GM12891 (cell line): ENCODE measurements at regions not wholly inside any gene's neighbourhood (a gene's known extent, or its start where the extent isn't known, plus 50 kb on each side); places are given as distances from the start of the nearest gene placed in this dataset.

Experiments used
- DNase-seq: peaks from one replicate; pipeline ENCODE4 v3.0.0; 2011; ENCODE audit warnings: low spot score; ENCODE audit not compliant: insufficient read length
- FAIRE-seq: peaks from 2 replicates; lab custom pipeline; 2011; peaks lifted over from hg19 to GRCh38; lab: Jason Lieb, UNC
- PAX5 ChIP-seq: IDR thresholded peaks from 2 replicates; pipeline ENCODE4 v1.6.1; 2011; ENCODE audit warnings: low read length, moderate library complexity, mild to moderate bottlenecking; ENCODE audit not compliant: insufficient read depth, severe bottlenecking
- POLR2A ChIP-seq: IDR thresholded peaks from 2 replicates; pipeline ENCODE4 v1.6.1; 2011; ENCODE audit warnings: low read depth, low read length, control low read depth
- POLR2AphosphoS5 ChIP-seq: IDR thresholded peaks from 2 replicates; pipeline ENCODE4 v1.6.1; 2011; ENCODE audit warnings: low read depth, low read length, control low read depth
- POU2F2 ChIP-seq: IDR thresholded peaks from 2 replicates; pipeline ENCODE4 v1.6.1; 2011; ENCODE audit warnings: low read depth, mild to moderate bottlenecking, control low read depth, low read length, moderate library complexity
- SPI1 ChIP-seq: IDR thresholded peaks from 2 replicates; pipeline ENCODE4 v1.6.1; 2011; ENCODE audit warnings: low read depth, low read length, control low read depth
- TAF1 ChIP-seq: IDR thresholded peaks from 2 replicates; pipeline ENCODE4 v1.6.1; 2011; ENCODE audit warnings: low read depth, low read length, control low read depth

GRCh38 chr5:38745836-38746732, 99.7 kb upstream of the OSMR start:
- no peak for TF ChIP-seq SPI1

GRCh38 chr5:38749861-38750260, 96.0 kb upstream of the OSMR start:
- DNase-seq (no peak), FAIRE-seq (no peak)
- TF ChIP-seq POLR2A: no peak
- TF ChIP-seq POU2F2: no peak
- no peak for TF ChIP-seq POLR2AphosphoS5
- no peak for TF ChIP-seq SPI1
- TF ChIP-seq TAF1: no peak
- TF ChIP-seq PAX5: no peak

More at GRCh38 chr5:38745836-38746732, 99.7 kb upstream of the OSMR start:
- no peak for DNase-seq
- FAIRE-seq: no peak

DNA sequence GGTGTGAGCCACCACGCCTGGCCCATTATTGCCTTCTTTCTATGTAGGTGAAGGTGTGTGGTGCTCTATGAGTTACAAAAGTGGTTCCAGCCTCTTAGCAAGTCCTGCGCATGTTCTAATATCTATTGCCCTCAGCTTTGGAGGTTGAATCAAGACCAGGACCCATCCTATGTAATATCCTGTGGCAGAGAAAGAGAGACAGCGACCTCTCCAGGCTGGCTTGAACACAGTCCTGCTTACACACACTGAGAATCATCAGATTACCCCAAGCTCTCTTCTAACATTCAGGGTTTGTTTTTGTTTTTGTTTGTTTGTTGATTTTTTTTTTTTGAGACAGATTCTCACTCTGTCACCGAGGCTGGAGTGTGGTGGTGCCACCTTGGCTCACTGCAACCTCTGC, 94.7 kb upstream of the OSMR start:
- TF ChIP-seq TAF1: no peak
- TF ChIP-seq SPI1: no peak
- no peak for TF ChIP-seq POLR2AphosphoS5
- no peak for TF ChIP-seq POLR2A
- TF ChIP-seq POU2F2: no peak
- no peak for TF ChIP-seq PAX5
- no peak for DNase-seq
- FAIRE-seq: no peak

DNA sequence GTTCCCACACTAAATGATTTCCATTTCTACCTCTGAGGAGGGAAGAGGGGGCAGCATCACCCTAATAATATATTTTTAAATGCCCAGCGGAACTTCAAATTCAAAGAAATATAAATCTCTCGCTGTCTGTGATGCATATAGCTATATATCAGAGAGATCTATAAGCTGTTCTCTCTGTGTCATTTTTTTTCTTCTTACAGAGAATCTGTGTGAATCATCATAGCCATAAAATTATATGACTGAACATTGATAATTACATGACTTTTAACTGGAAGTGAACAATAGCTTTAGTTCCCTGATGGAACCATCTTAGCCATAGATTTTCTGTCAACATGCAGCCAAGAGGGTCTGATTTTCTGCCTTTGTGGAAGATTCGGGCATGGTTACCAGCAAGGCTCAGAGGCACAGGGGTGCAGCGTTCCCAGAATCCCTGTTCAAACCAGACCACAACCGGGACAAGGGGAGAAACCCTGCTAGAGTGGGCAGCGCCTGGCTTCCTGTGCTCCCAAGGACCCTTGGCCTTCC, 93.7 kb upstream of the OSMR start:
- no peak for DNase-seq
- FAIRE-seq: no peak

GRCh38 chr5:38752622-38753021, 93.2 kb upstream of the OSMR start:
- DNase-seq: no peak
- no peak for FAIRE-seq
- TF ChIP-seq SPI1 (no peak), POLR2AphosphoS5 (no peak), PAX5 (no peak), POLR2A (no peak), TAF1 (no peak), POU2F2 (no peak)

More for the DNA sequence above, 93.7 kb upstream of the OSMR start:
- TF ChIP-seq PAX5: no peak
- TF ChIP-seq POLR2A: no peak
- TF ChIP-seq POU2F2: no peak
- TF ChIP-seq POLR2AphosphoS5: no peak
- no peak for TF ChIP-seq SPI1
- no peak for TF ChIP-seq TAF1

- DNase-seq (no peak), FAIRE-seq (no peak)
- no peak for TF ChIP-seq POLR2A
- TF ChIP-seq SPI1: no peak
- TF ChIP-seq POU2F2: no peak
- no peak for TF ChIP-seq POLR2AphosphoS5
- no peak for TF ChIP-seq PAX5
- TF ChIP-seq TAF1: no peak
These were observed 92.7 kb upstream of the OSMR start for GRCh38 chr5:38753141-38753540.

GRCh38 chr5:38753776-38754175, 92.0 kb upstream of the OSMR start:
- no peak for FAIRE-seq

GRCh38 chr5:38755181-38755580, 90.6 kb upstream of the OSMR start:
- FAIRE-seq: no peak
- no peak for DNase-seq
- no peak for TF ChIP-seq SPI1
- TF ChIP-seq TAF1: no peak
- TF ChIP-seq POLR2A: no peak
- TF ChIP-seq POLR2AphosphoS5: no peak
- TF ChIP-seq POU2F2: no peak
- TF ChIP-seq PAX5: no peak

More at GRCh38 chr5:38753776-38754175, 92.0 kb upstream of the OSMR start:
- TF ChIP-seq TAF1: no peak
- TF ChIP-seq POLR2A: no peak
- TF ChIP-seq POLR2AphosphoS5: no peak
- no peak for TF ChIP-seq POU2F2
- TF ChIP-seq PAX5: no peak
- TF ChIP-seq SPI1: no peak
- no peak for DNase-seq

DNA sequence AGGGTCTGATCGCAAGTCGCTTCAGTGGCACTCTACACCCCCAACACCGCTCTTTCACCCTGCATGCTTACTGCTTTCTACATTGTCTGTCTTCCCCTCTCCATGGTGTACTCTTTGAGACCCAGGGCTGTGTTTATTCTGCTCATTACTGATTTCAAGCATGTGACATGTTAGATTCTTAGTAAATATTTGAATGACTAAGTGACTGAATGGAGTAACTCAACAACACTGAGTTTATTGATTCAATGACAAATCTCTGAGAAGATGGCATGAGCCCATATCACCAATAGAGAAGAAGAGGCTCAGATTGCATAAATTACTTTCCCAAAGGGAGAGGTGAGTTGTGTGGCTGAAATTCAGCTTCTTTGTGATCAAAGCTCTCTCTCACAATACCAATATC, 89.7 kb upstream of the OSMR start:
- no peak for DNase-seq
- TF ChIP-seq POLR2A (no peak), TAF1 (no peak), SPI1 (no peak), POLR2AphosphoS5 (no peak), POU2F2 (no peak)
- no peak for FAIRE-seq
